GM12865 (cell line): ENCODE measurements at regions not wholly inside any gene's neighbourhood (a gene's known extent, or its start where the extent isn't known, plus 50 kb on each side); places are given as distances from the start of the nearest gene placed in this dataset.

Source experiments
- DNase-seq: peaks from one replicate; pipeline ENCODE4 v3.0.0; 2010; ENCODE audit warnings: low read depth
- H3K4me3 ChIP-seq: 2 replicates; pipeline ENCODE4 v1.5.1; 2011; ENCODE audit warnings: mild to moderate bottlenecking, low read depth, low read length, control low read depth
- TF ChIP-seq, protein P1 (sequence below): IDR thresholded peaks from 2 replicates; pipeline ENCODE4 v1.5.1; 2011; ENCODE audit warnings: low read length, control low read depth, low read depth, inconsistent platforms; ENCODE audit not compliant: insufficient read depth; ENCODE audit errors: missing control alignments

DNA sequence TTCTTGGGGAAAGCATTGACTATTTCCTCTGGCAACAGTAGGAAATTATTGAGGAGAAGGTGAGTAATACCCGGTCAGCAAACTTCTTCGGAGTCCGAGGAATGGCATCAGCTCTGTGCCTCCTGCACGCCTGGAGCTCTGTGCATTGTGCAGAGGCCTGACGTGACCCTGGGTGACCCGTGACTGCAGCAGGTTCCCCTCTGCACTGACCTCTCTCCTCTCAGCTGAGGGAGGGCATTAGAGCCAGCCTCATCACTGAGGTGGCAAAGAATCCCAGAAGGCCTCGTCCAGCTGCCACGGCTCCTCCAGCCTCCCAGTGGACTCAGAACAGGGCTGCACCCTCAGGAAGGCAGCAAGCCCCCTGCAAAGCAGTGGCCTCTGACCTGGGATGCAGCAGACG, 502.9 kb downstream of the CD83 start:
- DNase-seq = no peak
- TF ChIP-seq, protein P1, sequence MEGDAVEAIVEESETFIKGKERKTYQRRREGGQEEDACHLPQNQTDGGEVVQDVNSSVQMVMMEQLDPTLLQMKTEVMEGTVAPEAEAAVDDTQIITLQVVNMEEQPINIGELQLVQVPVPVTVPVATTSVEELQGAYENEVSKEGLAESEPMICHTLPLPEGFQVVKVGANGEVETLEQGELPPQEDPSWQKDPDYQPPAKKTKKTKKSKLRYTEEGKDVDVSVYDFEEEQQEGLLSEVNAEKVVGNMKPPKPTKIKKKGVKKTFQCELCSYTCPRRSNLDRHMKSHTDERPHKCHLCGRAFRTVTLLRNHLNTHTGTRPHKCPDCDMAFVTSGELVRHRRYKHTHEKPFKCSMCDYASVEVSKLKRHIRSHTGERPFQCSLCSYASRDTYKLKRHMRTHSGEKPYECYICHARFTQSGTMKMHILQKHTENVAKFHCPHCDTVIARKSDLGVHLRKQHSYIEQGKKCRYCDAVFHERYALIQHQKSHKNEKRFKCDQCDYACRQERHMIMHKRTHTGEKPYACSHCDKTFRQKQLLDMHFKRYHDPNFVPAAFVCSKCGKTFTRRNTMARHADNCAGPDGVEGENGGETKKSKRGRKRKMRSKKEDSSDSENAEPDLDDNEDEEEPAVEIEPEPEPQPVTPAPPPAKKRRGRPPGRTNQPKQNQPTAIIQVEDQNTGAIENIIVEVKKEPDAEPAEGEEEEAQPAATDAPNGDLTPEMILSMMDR = no peak
- no peak overlapping the region for H3K4me3 ChIP-seq

GRCh38 chr6:14621518-14621917, 503.9 kb downstream of the CD83 start:
- no peak overlapping the region for H3K4me3 ChIP-seq
- TF ChIP-seq, protein P1 = no peak
- DNase-seq = no peak

GRCh38 chr6:14622085-14622484, 504.5 kb downstream of the CD83 start:
- DNase-seq = no peak
- TF ChIP-seq, protein P1 = no peak
- H3K4me3 ChIP-seq = no peak overlapping the region

- no peak overlapping the region for H3K4me3 ChIP-seq
- DNase-seq = no peak
- TF ChIP-seq, protein P1 = no peak
These were observed 505.4 kb downstream of the CD83 start for GRCh38 chr6:14622909-14623505.

DNA sequence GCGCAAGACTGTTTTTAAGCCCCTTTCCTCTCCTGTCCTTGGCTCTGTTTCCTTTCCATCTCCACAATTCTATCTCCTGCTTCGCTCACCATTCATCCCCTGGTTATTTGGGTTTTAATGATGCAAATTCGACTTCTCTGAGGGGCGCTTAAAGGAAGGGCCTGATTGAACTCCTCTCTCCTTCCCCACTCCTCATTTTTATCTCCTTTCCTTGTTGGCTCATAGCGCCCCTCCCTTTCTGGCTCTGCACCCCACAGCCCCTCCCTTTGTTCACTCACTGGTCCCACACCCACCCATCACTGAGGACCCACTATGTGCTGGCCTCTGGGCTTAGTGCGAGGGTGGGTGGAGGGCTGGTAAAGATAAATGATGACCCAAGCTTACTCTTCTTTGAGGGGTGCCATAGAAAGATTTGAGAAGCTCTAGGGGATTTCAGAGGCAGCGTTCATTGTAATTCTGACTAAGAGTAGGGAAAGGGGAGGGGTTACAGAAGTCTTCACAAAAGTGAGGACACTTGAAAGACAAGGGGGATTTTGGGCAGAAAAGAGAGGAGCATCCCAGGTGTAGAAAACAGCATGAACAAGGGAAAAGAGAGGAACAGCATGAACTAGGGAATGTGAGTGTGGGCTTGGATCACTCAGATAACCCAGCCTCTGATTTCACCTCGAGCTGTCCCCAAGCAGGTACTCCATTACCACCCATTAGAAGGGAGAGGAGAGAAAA, 507.8 kb downstream of the CD83 start:
- no peak for DNase-seq
- no peak overlapping the region for H3K4me3 ChIP-seq
- TF ChIP-seq, protein P1 = no peak

GRCh38 chr6:14626556-14626955, 509.0 kb downstream of the CD83 start:
- no peak for DNase-seq
- TF ChIP-seq, protein P1 = no peak
- H3K4me3 ChIP-seq = no peak overlapping the region
